Thyroid gland (tissue), 4 donors: ENCODE measurements at regions not wholly inside any gene's neighbourhood (a gene's known extent, or its start where the extent isn't known, plus 50 kb on each side); places are given as distances from the start of the nearest gene placed in this dataset.

Source experiments
- DNase-seq, 2 donors: peaks; one replicate each; pipeline ENCODE4 v3.0.0-alpha.2; 2019
- H3K27ac ChIP-seq, 3 donors: fragments of 200-600 bp; sonication (generic); 1 replicate in 2 of 3; 2 replicates in 1 of 3; pipeline ENCODE4 v1.5.1; 2016 to 2019; ENCODE audit warnings: mild to moderate bottlenecking in 1 of 3, moderate library complexity in 1 of 3
- H3K27me3 ChIP-seq: fragments of 200-600 bp; sonication (generic); one replicate; pipeline ENCODE4 v1.5.1; 2019
- H3K36me3 ChIP-seq, 2 donors: fragments of 200-600 bp; sonication (generic); one replicate each; pipeline ENCODE4 v1.5.1; 2016 to 2019
- H3K4me1 ChIP-seq, 2 donors: fragments of 200-600 bp; sonication (generic); one replicate each; pipeline ENCODE4 v1.5.1; 2017 to 2019
- H3K4me3 ChIP-seq, 3 donors: fragments of 200-600 bp; sonication (generic); replicated peaks in 1 of 3; 1 replicate in 2 of 3; 2 replicates in 1 of 3; pipeline ENCODE4 v1.5.1; 2016; ENCODE audit warnings: mild to moderate bottlenecking in 1 of 3
- H3K9me3 ChIP-seq: fragments of 200-600 bp; sonication (generic); one replicate; pipeline ENCODE4 v1.5.1; 2017
- POLR2A ChIP-seq, 2 donors: fragments of 450-650 bp; IDR thresholded peaks; one replicate each; pipeline ENCODE4 v1.6.1; 2017; ENCODE audit warnings: antibody characterized with exemption in 2 of 2, mild to moderate bottlenecking in 2 of 2, moderate library complexity in 1 of 2
- WGBS, 2 donors: methylation state at CpG; one replicate each; pipeline ENCODE4 v1.1.5; 2017; 5-methylcytosine and 5-hydroxymethylcytosine counted together
- intact Hi-C: fragments of 100-400 bp; cut with DNase I; formaldehyde crosslinking; loops from one replicate; pipeline ENCODE4 v1.15.1; 2023
- TF ChIP-seq, protein P1 (sequence below), 6 experiments: fragments of 200-600 bp in 3 of 6; fragments of 450-650 bp in 3 of 6; sonication (generic) in 3 of 6; IDR thresholded peaks; one replicate each; pipeline ENCODE4 v1.5.1; 2016 to 2019; ENCODE audit warnings: antibody characterized with exemption in 6 of 6, mild to moderate bottlenecking in 2 of 6, inconsistent platforms in 1 of 6, moderate library complexity in 1 of 6

DNA sequence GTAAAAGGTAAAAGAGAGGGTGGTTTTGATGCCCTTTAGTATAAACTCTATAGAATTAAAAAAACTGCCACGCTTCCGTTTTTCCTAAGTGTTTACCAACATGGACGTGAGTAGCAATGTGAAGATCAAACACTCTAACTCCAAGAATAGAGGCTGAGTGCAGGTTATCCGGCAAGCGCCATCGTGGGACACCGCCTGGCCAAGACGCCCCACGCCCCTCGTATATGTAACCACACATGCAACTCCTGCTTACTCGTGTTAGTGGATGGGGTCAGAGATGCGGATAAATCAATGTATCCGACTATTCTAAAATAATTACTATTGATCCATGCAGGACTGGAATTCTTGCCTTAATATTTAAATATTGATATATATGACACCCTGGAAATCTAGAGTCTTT, 741.3 kb downstream of the GALR1 start:
- intact Hi-C loops = no loop called here
- H3K27me3 ChIP-seq = no peaks in the 10 kb centered on the region
- 93 to 94% methylated on average over 13 of the region's 13 CpGs for WGBS, 2 donors
- no peaks in the 10 kb centered on the region for H3K36me3 ChIP-seq
- no peak overlapping the region for H3K27ac ChIP-seq
- no peak overlapping the region for H3K4me3 ChIP-seq
- no peaks in the 10 kb centered on the region for H3K4me1 ChIP-seq
- no peaks in the 10 kb centered on the region for H3K9me3 ChIP-seq
- no peak for DNase-seq
- no peak for TF ChIP-seq POLR2A (IDR thresholded peaks at IDR 0.05)
- TF ChIP-seq, protein P1, sequence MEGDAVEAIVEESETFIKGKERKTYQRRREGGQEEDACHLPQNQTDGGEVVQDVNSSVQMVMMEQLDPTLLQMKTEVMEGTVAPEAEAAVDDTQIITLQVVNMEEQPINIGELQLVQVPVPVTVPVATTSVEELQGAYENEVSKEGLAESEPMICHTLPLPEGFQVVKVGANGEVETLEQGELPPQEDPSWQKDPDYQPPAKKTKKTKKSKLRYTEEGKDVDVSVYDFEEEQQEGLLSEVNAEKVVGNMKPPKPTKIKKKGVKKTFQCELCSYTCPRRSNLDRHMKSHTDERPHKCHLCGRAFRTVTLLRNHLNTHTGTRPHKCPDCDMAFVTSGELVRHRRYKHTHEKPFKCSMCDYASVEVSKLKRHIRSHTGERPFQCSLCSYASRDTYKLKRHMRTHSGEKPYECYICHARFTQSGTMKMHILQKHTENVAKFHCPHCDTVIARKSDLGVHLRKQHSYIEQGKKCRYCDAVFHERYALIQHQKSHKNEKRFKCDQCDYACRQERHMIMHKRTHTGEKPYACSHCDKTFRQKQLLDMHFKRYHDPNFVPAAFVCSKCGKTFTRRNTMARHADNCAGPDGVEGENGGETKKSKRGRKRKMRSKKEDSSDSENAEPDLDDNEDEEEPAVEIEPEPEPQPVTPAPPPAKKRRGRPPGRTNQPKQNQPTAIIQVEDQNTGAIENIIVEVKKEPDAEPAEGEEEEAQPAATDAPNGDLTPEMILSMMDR (IDR thresholded peaks at IDR 0.05) = no peak

- Histone ChIP-seq H3K27me3 (no peaks in the 10 kb centered on the region), H3K36me3 (no peaks in the 10 kb centered on the region), H3K27ac (no peak overlapping the region), H3K9me3 (no peaks in the 10 kb centered on the region), H3K4me3 (no peak overlapping the region), H3K4me1 (no peaks in the 10 kb centered on the region)
- WGBS, 2 donors = 90 to 91% methylated on average over 8 of the region's 8 CpGs
- TF ChIP-seq, protein P1 (IDR thresholded peaks at IDR 0.05) = no peak
- TF ChIP-seq POLR2A (IDR thresholded peaks at IDR 0.05) = no peak
- intact Hi-C loops = no loop called here
- no peak for DNase-seq
These were observed 742.4 kb downstream of the GALR1 start for GRCh38 chr18:77992057-77992456.

- DNase-seq = no peak
- H3K27ac ChIP-seq = no peak overlapping the region
- no peaks in the 10 kb centered on the region for H3K4me1 ChIP-seq
- no peak overlapping the region for H3K4me3 ChIP-seq
- no peaks in the 10 kb centered on the region for H3K27me3 ChIP-seq
- H3K36me3 ChIP-seq = no peaks in the 10 kb centered on the region
- WGBS, 2 donors = 91 to 93% methylated on average over 25 of the region's 25 CpGs
- intact Hi-C loops = no loop called here
- no peaks in the 10 kb centered on the region for H3K9me3 ChIP-seq
- TF ChIP-seq, protein P1 (IDR thresholded peaks at IDR 0.05) = no peak
- no peak for TF ChIP-seq POLR2A (IDR thresholded peaks at IDR 0.05)
These were observed 743.7 kb downstream of the GALR1 start for GRCh38 chr18:77993188-77993981.

- TF ChIP-seq, protein P1 (IDR thresholded peaks at IDR 0.05) = no peak
- TF ChIP-seq POLR2A (IDR thresholded peaks at IDR 0.05) = no peak
- no peak for DNase-seq
- H3K9me3 ChIP-seq = no peaks in the 10 kb centered on the region
- H3K27me3 ChIP-seq = no peaks in the 10 kb centered on the region
- no peaks in the 10 kb centered on the region for H3K36me3 ChIP-seq
- 75 to 80% methylated on average over 3 of the region's 3 CpGs for WGBS, 2 donors
- H3K27ac ChIP-seq = no peak overlapping the region
- intact Hi-C loops = no loop called here
- no peaks in the 10 kb centered on the region for H3K4me1 ChIP-seq
- no peak overlapping the region for H3K4me3 ChIP-seq
These were observed 745.9 kb downstream of the GALR1 start for GRCh38 chr18:77995593-77995992.

DNA sequence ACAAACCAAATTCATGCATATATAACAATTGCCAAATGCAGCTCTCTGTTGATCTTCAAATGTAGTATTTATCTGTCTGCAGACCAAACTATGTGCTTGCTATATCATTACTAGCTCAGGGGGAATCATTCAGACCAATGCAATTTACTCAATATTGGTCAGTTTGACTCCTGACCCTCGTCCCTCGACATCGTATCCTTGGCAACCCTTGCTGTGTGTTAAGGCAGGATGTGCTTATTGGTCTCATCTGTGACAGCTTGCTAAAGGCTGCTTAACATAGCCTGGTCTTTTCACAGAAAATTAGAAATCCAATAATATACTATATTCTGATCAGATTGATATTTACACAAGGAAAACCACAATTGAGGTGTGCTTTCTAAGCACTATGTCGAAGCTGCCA, 747.1 kb downstream of the GALR1 start:
- Histone ChIP-seq H3K36me3 (no peaks in the 10 kb centered on the region), H3K9me3 (no peaks in the 10 kb centered on the region), H3K27ac (no peak overlapping the region), H3K27me3 (no peaks in the 10 kb centered on the region), H3K4me3 (no peak overlapping the region), H3K4me1 (no peaks in the 10 kb centered on the region)
- DNase-seq = no peak
- intact Hi-C loops = no loop called here
- 74 to 75% methylated on average over 4 of the region's 4 CpGs for WGBS, 2 donors
- TF ChIP-seq POLR2A (IDR thresholded peaks at IDR 0.05) = no peak
- TF ChIP-seq, protein P1 (IDR thresholded peaks at IDR 0.05) = no peak
